HepG2 (cell line): ENCODE measurements at regions not wholly inside any gene's neighbourhood (a gene's known extent, or its start where the extent isn't known, plus 50 kb on each side); places are given as distances from the start of the nearest gene placed in this dataset.

Experiments
- ATAC-seq: fragments of 200-7000 bp; cut with Tn5 transposase; 3 replicates; pipeline ENCODE4 v1.9.1; 2020; ENCODE audit warnings: mild to moderate bottlenecking, moderate library complexity
- BruUV-seq: library from RNA; stranded (reverse); fragments of 400-500 nt; replicated peaks from 2 replicates; lab custom pipeline; 2021; lab: Mats Ljungman, UMichigan
- CTCF ChIA-PET: fragments of 300-600 bp; formaldehyde crosslinking; extraction: SDS; loops from one replicate; lab custom pipeline; 2021; ENCODE audit warnings: low total read pairs, inconsistent platforms, low intra/inter-chr PET ratio; lab: Yijun Ruan, JAX
- POLR2A ChIA-PET: fragments of 350-600 bp; sonication (Branson Sonifier 250); formaldehyde crosslinking; loops from one replicate; lab custom pipeline; 2020; ENCODE audit warnings: antibody characterized with exemption, inconsistent platforms; lab: Yijun Ruan, JAX
- DNase-seq: peaks from one replicate; pipeline ENCODE4 v3.0.0-alpha.2; 2015; ENCODE audit warnings: low spot score
- FAIRE-seq: peaks from 3 replicates; lab custom pipeline; 2011; peaks lifted over from hg19 to GRCh38; lab: Jason Lieb, UNC
- H2AFZ ChIP-seq: one replicate; pipeline ENCODE4 v1.6.1; 2011; ENCODE audit warnings: low read length, inconsistent platforms
- H3K27ac ChIP-seq: fragments of 300-600 bp; 3 replicates; pipeline ENCODE4 v1.8.0; 2011; ENCODE audit warnings: mixed run types, mild to moderate bottlenecking, mixed read lengths, low read length, inconsistent platforms; ENCODE audit not compliant: insufficient read depth; ENCODE audit errors: extremely low read length
- H3K27me3 ChIP-seq, 2 experiments: fragments of 200-600 bp in 1 of 2; 2 replicates in 1 of 2; 3 replicates in 1 of 2; pipeline versions ENCODE4 v1.6.0 to v1.8.0; 2011; ENCODE audit warnings: low read length in 2 of 2, mild to moderate bottlenecking in 2 of 2, moderate library complexity in 2 of 2, inconsistent platforms in 1 of 2; ENCODE audit not compliant: insufficient read depth in 2 of 2, control insufficient read depth in 1 of 2
- H3K36me3 ChIP-seq, 2 experiments: fragments of 200-600 bp in 1 of 2; replicated peaks in 1 of 2; 2 replicates in 1 of 2; 3 replicates in 1 of 2; pipeline versions ENCODE4 v1.5.1 to v1.8.0; 2011; ENCODE audit warnings: low read length in 2 of 2, inconsistent platforms in 1 of 2; ENCODE audit not compliant: insufficient read depth in 2 of 2, control insufficient read depth in 1 of 2
- H3K4me1 ChIP-seq: 2 replicates; pipeline ENCODE4 v1.5.1; 2012; ENCODE audit warnings: low read length, inconsistent platforms; ENCODE audit not compliant: insufficient read depth
- H3K4me2 ChIP-seq: 2 replicates; pipeline ENCODE4 v1.6.0; 2011; ENCODE audit warnings: low read depth, low read length, inconsistent platforms
- H3K4me3 ChIP-seq, 3 experiments: fragments of 200-600 bp in 1 of 3; sonication (generic), shearing (Covaris generic) in 1 of 3; replicated peaks in 1 of 3; 2 replicates each; pipeline ENCODE4 v1.5.1; 2011 to 2016; ENCODE audit warnings: low read length in 3 of 3, inconsistent platforms in 2 of 3, low read depth in 2 of 3, mild to moderate bottlenecking in 2 of 3, control low read depth in 1 of 3, mixed read lengths in 1 of 3; ENCODE audit not compliant: insufficient read depth in 1 of 3
- H3K79me2 ChIP-seq: one replicate; pipeline ENCODE4 v1.6.1; 2011; ENCODE audit warnings: low read length, inconsistent platforms; ENCODE audit not compliant: insufficient read depth
- H3K9ac ChIP-seq: 2 replicates; pipeline ENCODE4 v1.6.0; 2011; ENCODE audit warnings: mild to moderate bottlenecking, low read depth, low read length, inconsistent platforms; ENCODE audit not compliant: insufficient read depth
- H3K9me3 ChIP-seq: 2 replicates; pipeline ENCODE4 v1.5.1; 2012; ENCODE audit warnings: mild to moderate bottlenecking, low read length
- H4K20me1 ChIP-seq: 2 replicates; pipeline ENCODE4 v1.6.0; 2011; ENCODE audit warnings: inconsistent platforms, mild to moderate bottlenecking, low read length, moderate library complexity; ENCODE audit not compliant: insufficient read depth
- MXI1 ChIP-seq: IDR thresholded peaks from 3 replicates; pipeline ENCODE4 v1.6.1; 2012; ENCODE audit warnings: low read depth, low read length, inconsistent platforms, borderline replicate concordance
- RBAK ChIP-seq: sonication (generic); formaldehyde crosslinking; IDR thresholded peaks from 2 replicates; pipeline ENCODE4 v1.5.1; 2020; ENCODE audit warnings: mild to moderate bottlenecking, missing genetic modification reagents
- ZMYM3 ChIP-seq: sonication (generic); formaldehyde crosslinking; IDR thresholded peaks from 2 replicates; pipeline ENCODE4 v1.5.1; 2020; ENCODE audit warnings: mild to moderate bottlenecking, missing genetic modification reagents
- ZNF3 ChIP-seq: IDR thresholded peaks from 2 replicates; pipeline ENCODE4 v1.7.0; 2017; ENCODE audit warnings: inconsistent platforms
- ZNF33A ChIP-seq: sonication (generic); formaldehyde crosslinking; IDR thresholded peaks from 2 replicates; pipeline ENCODE4 v1.5.1; 2020; ENCODE audit warnings: missing genetic modification reagents, mild to moderate bottlenecking, moderate library complexity, borderline replicate concordance
- ZNF572 ChIP-seq: sonication (generic); formaldehyde crosslinking; IDR thresholded peaks from 2 replicates; pipeline ENCODE4 v1.5.1; 2020; ENCODE audit warnings: mild to moderate bottlenecking, missing genetic modification reagents
- ZNF703 ChIP-seq: sonication (generic); formaldehyde crosslinking; IDR thresholded peaks from 2 replicates; pipeline ENCODE4 v1.5.1; 2020; ENCODE audit warnings: missing genetic modification reagents, mild to moderate bottlenecking, moderate library complexity, borderline replicate concordance
- ZNF720 ChIP-seq: sonication (generic); formaldehyde crosslinking; IDR thresholded peaks from 2 replicates; pipeline ENCODE4 v1.4.0; 2020; ENCODE audit warnings: missing genetic modification reagents
- in situ Hi-C: cut with HindIII; loops from 2 replicates; pipeline ENCODE4 v1.10.0; 2017; ENCODE audit warnings: low pct_unique_long_range_greater_than_20kb; ENCODE audit not compliant: extremely low pct_ligation_motif_present
- intact Hi-C: fragments of 100-400 bp; cut with micrococcal nuclease; formaldehyde crosslinking; loops from one replicate; pipeline ENCODE4 v1.10.0; 2022; ENCODE audit not compliant: unreplicated experiment
- TF ChIP-seq, protein P1 (sequence below): sonication (generic); formaldehyde crosslinking; IDR thresholded peaks from 2 replicates; pipeline ENCODE4 v1.4.0; 2020; ENCODE audit warnings: missing genetic modification reagents
- TF ChIP-seq, protein P2 (sequence below): IDR thresholded peaks from 2 replicates; pipeline ENCODE4 v1.4.0; 2020; ENCODE audit warnings: mild to moderate bottlenecking, missing genetic modification reagents

DNA sequence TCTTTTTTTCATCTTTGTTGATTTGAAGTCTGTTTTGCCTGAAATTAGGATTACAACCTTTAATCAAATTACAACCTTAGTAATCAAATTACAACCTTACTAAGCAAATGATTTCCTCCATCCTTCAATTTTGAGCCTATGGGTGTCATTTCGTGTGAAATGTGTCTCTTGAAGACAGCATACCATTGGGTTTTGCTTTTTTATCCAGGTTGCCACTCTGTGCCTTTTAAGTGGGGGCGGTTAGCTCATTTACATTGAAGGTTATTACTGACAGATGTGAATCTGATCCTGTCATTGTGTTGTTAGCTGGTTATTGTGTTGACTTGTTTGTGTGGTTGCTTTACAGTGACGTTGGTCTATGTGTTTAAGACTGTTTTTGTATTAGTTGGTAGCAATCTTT lies 74.8 kb upstream of the BCL9 start (continued):
- TF ChIP-seq ZNF703 (CRISPR knock-in tag) (no peak), ZNF720 (CRISPR knock-in tag) (no peak), RBAK (CRISPR knock-in tag) (no peak)
- TF ChIP-seq, protein P1, sequence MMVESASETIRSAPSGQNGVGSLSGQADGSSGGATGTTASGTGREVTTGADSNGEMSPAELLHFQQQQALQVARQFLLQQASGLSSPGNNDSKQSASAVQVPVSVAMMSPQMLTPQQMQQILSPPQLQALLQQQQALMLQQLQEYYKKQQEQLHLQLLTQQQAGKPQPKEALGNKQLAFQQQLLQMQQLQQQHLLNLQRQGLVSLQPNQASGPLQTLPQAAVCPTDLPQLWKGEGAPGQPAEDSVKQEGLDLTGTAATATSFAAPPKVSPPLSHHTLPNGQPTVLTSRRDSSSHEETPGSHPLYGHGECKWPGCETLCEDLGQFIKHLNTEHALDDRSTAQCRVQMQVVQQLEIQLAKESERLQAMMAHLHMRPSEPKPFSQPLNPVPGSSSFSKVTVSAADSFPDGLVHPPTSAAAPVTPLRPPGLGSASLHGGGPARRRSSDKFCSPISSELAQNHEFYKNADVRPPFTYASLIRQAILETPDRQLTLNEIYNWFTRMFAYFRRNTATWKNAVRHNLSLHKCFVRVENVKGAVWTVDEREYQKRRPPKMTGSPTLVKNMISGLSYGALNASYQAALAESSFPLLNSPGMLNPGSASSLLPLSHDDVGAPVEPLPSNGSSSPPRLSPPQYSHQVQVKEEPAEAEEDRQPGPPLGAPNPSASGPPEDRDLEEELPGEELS (CRISPR knock-in tag) = no peak

DNA sequence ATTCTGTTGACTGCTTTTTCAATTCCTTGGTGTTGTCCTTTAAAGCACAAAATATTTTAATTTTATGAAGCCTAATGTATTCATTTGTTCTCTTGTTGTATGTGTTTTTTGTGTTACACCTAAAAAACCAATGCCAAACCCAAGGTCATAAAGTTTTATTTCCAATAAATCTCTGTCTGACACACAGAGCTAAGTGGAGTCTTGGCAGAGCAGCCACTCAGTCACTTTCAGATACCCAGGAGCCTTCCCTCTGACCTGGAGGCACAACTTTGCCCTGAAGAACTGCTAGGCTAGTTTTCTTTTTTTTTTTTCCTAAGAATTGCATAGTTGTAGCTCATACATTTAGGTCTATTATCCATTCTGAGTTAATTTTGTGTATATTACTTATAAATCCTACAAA lies 71.2 kb upstream of the BCL9 start:
- Histone ChIP-seq H4K20me1 (no peaks in the 10 kb centered on the region), H3K4me3 (no peak overlapping the region), H2AFZ (no peak overlapping the region), H3K27ac (no peak overlapping the region), H3K9me3 (peaks cover 12% of the 10 kb centered on the region; the same call in 1 of the 2 replicates), H3K9ac (no peak overlapping the region), H3K4me1 (no peaks in the 10 kb centered on the region), H3K27me3 (no peaks in the 10 kb centered on the region), H3K36me3 (no peaks in the 10 kb centered on the region), H3K4me2 (no peak overlapping the region), H3K79me2 (no peaks in the 10 kb centered on the region)
- POLR2A ChIA-PET = no interaction called here
- CTCF ChIA-PET = no interaction called here
- no peak for DNase-seq
- BruUV-seq = no TSS peak
- ATAC-seq = no peak
- no peak for FAIRE-seq
- in situ Hi-C loops = no loop called here
- intact Hi-C loops = no loop called here
- TF ChIP-seq ZNF572 (CRISPR knock-in tag) (no peak), ZMYM3 (CRISPR knock-in tag) (no peak), MXI1 (no peak), ZNF3 (CRISPR knock-in tag) (no peak), ZNF33A (CRISPR knock-in tag) (no peak)
- TF ChIP-seq, protein P2, sequence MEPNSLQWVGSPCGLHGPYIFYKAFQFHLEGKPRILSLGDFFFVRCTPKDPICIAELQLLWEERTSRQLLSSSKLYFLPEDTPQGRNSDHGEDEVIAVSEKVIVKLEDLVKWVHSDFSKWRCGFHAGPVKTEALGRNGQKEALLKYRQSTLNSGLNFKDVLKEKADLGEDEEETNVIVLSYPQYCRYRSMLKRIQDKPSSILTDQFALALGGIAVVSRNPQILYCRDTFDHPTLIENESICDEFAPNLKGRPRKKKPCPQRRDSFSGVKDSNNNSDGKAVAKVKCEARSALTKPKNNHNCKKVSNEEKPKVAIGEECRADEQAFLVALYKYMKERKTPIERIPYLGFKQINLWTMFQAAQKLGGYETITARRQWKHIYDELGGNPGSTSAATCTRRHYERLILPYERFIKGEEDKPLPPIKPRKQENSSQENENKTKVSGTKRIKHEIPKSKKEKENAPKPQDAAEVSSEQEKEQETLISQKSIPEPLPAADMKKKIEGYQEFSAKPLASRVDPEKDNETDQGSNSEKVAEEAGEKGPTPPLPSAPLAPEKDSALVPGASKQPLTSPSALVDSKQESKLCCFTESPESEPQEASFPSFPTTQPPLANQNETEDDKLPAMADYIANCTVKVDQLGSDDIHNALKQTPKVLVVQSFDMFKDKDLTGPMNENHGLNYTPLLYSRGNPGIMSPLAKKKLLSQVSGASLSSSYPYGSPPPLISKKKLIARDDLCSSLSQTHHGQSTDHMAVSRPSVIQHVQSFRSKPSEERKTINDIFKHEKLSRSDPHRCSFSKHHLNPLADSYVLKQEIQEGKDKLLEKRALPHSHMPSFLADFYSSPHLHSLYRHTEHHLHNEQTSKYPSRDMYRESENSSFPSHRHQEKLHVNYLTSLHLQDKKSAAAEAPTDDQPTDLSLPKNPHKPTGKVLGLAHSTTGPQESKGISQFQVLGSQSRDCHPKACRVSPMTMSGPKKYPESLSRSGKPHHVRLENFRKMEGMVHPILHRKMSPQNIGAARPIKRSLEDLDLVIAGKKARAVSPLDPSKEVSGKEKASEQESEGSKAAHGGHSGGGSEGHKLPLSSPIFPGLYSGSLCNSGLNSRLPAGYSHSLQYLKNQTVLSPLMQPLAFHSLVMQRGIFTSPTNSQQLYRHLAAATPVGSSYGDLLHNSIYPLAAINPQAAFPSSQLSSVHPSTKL = no peak
